ENCODE measurements at regions not wholly inside any gene's neighbourhood (a gene's known extent, or its start where the extent isn't known, plus 50 kb on each side); places are given as distances from the start of the nearest gene placed in this dataset.

- no peak overlapping the region for H3K27ac ChIP-seq (replicated peaks)
- TF ChIP-seq SPI1 (IDR thresholded peaks at IDR 0.05; ENCODE audit: borderline replicate concordance, low read depth) (no peak), GABPA (IDR thresholded peaks at IDR 0.05; ENCODE audit: low read depth) (no peak), POLR2AphosphoS5 (IDR thresholded peaks at IDR 0.05; ENCODE audit: low read depth) (no peak)
- TF ChIP-seq, protein P1, sequence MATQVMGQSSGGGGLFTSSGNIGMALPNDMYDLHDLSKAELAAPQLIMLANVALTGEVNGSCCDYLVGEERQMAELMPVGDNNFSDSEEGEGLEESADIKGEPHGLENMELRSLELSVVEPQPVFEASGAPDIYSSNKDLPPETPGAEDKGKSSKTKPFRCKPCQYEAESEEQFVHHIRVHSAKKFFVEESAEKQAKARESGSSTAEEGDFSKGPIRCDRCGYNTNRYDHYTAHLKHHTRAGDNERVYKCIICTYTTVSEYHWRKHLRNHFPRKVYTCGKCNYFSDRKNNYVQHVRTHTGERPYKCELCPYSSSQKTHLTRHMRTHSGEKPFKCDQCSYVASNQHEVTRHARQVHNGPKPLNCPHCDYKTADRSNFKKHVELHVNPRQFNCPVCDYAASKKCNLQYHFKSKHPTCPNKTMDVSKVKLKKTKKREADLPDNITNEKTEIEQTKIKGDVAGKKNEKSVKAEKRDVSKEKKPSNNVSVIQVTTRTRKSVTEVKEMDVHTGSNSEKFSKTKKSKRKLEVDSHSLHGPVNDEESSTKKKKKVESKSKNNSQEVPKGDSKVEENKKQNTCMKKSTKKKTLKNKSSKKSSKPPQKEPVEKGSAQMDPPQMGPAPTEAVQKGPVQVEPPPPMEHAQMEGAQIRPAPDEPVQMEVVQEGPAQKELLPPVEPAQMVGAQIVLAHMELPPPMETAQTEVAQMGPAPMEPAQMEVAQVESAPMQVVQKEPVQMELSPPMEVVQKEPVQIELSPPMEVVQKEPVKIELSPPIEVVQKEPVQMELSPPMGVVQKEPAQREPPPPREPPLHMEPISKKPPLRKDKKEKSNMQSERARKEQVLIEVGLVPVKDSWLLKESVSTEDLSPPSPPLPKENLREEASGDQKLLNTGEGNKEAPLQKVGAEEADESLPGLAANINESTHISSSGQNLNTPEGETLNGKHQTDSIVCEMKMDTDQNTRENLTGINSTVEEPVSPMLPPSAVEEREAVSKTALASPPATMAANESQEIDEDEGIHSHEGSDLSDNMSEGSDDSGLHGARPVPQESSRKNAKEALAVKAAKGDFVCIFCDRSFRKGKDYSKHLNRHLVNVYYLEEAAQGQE (IDR thresholded peaks at IDR 0.05; ENCODE audit: insufficient replicate concordance, low read depth): no peak
- TF ChIP-seq, protein P2, sequence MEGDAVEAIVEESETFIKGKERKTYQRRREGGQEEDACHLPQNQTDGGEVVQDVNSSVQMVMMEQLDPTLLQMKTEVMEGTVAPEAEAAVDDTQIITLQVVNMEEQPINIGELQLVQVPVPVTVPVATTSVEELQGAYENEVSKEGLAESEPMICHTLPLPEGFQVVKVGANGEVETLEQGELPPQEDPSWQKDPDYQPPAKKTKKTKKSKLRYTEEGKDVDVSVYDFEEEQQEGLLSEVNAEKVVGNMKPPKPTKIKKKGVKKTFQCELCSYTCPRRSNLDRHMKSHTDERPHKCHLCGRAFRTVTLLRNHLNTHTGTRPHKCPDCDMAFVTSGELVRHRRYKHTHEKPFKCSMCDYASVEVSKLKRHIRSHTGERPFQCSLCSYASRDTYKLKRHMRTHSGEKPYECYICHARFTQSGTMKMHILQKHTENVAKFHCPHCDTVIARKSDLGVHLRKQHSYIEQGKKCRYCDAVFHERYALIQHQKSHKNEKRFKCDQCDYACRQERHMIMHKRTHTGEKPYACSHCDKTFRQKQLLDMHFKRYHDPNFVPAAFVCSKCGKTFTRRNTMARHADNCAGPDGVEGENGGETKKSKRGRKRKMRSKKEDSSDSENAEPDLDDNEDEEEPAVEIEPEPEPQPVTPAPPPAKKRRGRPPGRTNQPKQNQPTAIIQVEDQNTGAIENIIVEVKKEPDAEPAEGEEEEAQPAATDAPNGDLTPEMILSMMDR (IDR thresholded peaks at IDR 0.05; ENCODE audit: insufficient read depth, low read length): no peak
- DNase-seq (ENCODE audit: low read depth in 1 of 2, low spot score in 1 of 2): no peak
- no peak overlapping the region for H3K4me3 ChIP-seq (replicated peaks; ENCODE audit: insufficient read depth, low read length)
- no peaks in the 10 kb centered on the region for H3K27me3 ChIP-seq (ENCODE audit: insufficient read depth, poor library complexity, severe bottlenecking)
Measured at GRCh38 chr22:49180683-49181024, 647.0 kb downstream of the BRD1 start.

DNA sequence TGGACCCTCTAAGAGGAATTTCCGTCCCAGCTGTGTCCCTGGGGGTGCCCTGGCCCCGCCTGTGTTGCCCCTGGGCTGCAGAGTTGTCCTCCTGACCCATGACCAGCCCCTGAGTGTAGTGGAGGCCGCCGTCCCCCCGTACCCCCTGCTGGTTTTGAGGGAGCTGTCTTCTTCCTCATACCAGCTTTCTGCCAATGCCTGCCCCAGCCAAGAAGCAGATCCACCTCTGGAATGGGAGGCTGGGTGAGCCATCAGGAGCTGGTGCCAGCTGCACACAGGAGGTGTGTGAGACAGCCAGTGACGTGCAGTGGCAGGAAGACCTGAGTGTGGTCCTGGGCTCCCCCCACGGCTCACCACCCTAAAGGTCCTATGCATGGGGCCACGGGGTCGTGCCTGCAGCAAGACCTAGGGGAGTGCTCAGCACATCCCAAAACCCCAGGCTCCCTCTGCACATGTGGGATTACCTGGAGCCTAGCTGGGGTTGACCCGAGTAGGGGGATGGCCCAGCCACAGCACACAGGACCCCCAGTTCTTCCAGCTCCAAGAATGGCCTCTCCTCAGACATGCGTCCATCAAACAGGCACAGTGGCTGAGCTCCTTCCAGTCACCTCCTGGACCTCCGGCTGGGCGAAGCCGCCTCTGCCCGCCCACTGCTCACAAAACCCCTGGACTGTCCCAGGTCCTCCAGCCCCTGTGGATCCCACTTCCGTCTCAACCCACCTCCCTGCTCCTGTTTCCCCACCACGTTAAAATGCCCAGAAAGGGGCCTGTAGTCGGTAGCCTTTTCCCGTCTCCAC is 647.6 kb downstream of the BRD1 start:
- no peaks in the 10 kb centered on the region for H3K27me3 ChIP-seq (ENCODE audit: insufficient read depth, poor library complexity, severe bottlenecking)
- TF ChIP-seq GABPA (IDR thresholded peaks at IDR 0.05; ENCODE audit: low read depth) (no peak), POLR2AphosphoS5 (IDR thresholded peaks at IDR 0.05; ENCODE audit: low read depth) (no peak), SPI1 (IDR thresholded peaks at IDR 0.05; ENCODE audit: borderline replicate concordance, low read depth) (no peak)
- TF ChIP-seq, protein P1 (IDR thresholded peaks at IDR 0.05; ENCODE audit: insufficient replicate concordance, low read depth): no peak
- TF ChIP-seq, protein P2 (IDR thresholded peaks at IDR 0.05; ENCODE audit: insufficient read depth, low read length): no peak
- no peak overlapping the region for H3K4me3 ChIP-seq (replicated peaks; ENCODE audit: insufficient read depth, low read length)

DNA sequence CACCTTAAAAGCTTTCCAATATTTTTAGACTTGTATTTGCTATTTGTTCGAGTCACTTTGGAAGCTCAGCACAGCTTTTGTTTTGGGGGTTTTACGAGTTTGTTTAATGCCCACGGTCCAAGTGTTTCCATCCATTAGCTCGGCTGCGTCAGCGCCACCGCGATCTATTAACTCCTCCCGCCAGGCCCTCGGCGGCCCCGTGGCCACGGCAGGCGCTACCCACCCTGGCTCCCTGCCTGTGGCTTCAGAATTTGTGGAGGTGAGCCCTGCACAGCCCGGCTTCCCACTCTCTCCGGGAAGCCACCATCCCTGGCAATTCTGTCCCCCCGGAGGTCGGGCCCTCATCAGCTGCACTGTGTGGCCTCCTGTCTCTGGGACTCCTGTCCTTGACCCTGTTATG is 648.5 kb downstream of the BRD1 start:
- DNase-seq (ENCODE audit: low read depth in 1 of 2, low spot score in 1 of 2): no peak

More for the DNA sequence above, 647.6 kb downstream of the BRD1 start:
- H3K27ac ChIP-seq (replicated peaks): no peak overlapping the region
- no peak for DNase-seq (ENCODE audit: low read depth in 1 of 2, low spot score in 1 of 2)

More for the DNA sequence above, 648.5 kb downstream of the BRD1 start:
- H3K27ac ChIP-seq (replicated peaks): no peak overlapping the region
- TF ChIP-seq, protein P1 (IDR thresholded peaks at IDR 0.05; ENCODE audit: insufficient replicate concordance, low read depth): no peak
- TF ChIP-seq GABPA (IDR thresholded peaks at IDR 0.05; ENCODE audit: low read depth): no peak
- TF ChIP-seq, protein P2 (IDR thresholded peaks at IDR 0.05; ENCODE audit: insufficient read depth, low read length): no peak
- TF ChIP-seq SPI1 (IDR thresholded peaks at IDR 0.05; ENCODE audit: borderline replicate concordance, low read depth): no peak
- TF ChIP-seq POLR2AphosphoS5 (IDR thresholded peaks at IDR 0.05; ENCODE audit: low read depth): no peak
- H3K4me3 ChIP-seq (replicated peaks; ENCODE audit: insufficient read depth, low read length): no peak overlapping the region
- H3K27me3 ChIP-seq (ENCODE audit: insufficient read depth, poor library complexity, severe bottlenecking): no peaks in the 10 kb centered on the region

All from HL-60 (cell line).